ENCODE measurements at regions not wholly inside any gene's neighbourhood (a gene's known extent, or its start where the extent isn't known, plus 50 kb on each side); places are given as distances from the start of the nearest gene placed in this dataset.

DNA sequence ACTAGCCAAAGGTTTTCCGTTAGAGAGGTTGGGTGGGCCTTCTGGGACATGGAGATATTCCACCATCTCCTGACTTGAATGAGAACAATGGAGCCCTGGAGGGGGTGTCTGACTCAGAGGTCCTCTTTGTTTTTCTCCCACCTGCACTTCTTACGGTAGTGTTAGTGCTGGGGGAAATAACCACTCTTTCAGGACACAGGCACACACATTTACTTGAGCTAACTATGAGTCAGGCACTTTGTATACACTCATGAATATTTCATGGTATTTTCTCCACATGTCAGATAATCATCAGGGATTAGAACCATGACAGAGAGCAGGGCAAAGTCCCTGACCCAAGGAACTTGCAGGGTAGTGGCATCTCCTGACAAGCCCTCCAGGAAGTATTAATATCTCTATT is 439.1 kb downstream of the TSN start:
- Mint-ChIP-seq H3K4me3 (ENCODE audit: unreplicated experiment) (no peak overlapping the region), H3K9me3 (ENCODE audit: low read depth) (peaks cover 4% of the 10 kb centered on the region), H3K36me3 (ENCODE audit: low read depth) (no peaks in the 10 kb centered on the region), H3K27me3 (ENCODE audit: low read depth) (peaks cover 13% of the 10 kb centered on the region), H3K4me1 (ENCODE audit: low read depth) (no peaks in the 10 kb centered on the region), H3K27ac (ENCODE audit: unreplicated experiment) (no peak overlapping the region)
- no peak for TF ChIP-seq CTCF (IDR thresholded peaks at IDR 0.05)
- no peak for DNase-seq (ENCODE audit: low spot score)

GRCh38 chr2:122203523-122203922 is 448.1 kb downstream of the TSN start:
- H3K27ac Mint-ChIP-seq (ENCODE audit: unreplicated experiment) = peak overlapping the region; percentile 57
- peaks cover 2% of the 10 kb centered on the region for H3K9me3 Mint-ChIP-seq (ENCODE audit: low read depth)
- peaks cover 4% of the 10 kb centered on the region for H3K27me3 Mint-ChIP-seq (ENCODE audit: low read depth)
- peaks cover 31% of the 10 kb centered on the region for H3K4me1 Mint-ChIP-seq (ENCODE audit: low read depth)
- H3K4me3 Mint-ChIP-seq (ENCODE audit: unreplicated experiment) = no peak overlapping the region
- no peaks in the 10 kb centered on the region for H3K36me3 Mint-ChIP-seq (ENCODE audit: low read depth)
- no peak for DNase-seq (ENCODE audit: low spot score)
- TF ChIP-seq CTCF (IDR thresholded peaks at IDR 0.05) = peak; percentile 76

GRCh38 chr2:122205641-122206040 is 450.2 kb downstream of the TSN start:
- no peak overlapping the region for H3K27ac Mint-ChIP-seq (ENCODE audit: unreplicated experiment)
- DNase-seq (ENCODE audit: low spot score) = no peak
- TF ChIP-seq CTCF (IDR thresholded peaks at IDR 0.05) = no peak

DNA sequence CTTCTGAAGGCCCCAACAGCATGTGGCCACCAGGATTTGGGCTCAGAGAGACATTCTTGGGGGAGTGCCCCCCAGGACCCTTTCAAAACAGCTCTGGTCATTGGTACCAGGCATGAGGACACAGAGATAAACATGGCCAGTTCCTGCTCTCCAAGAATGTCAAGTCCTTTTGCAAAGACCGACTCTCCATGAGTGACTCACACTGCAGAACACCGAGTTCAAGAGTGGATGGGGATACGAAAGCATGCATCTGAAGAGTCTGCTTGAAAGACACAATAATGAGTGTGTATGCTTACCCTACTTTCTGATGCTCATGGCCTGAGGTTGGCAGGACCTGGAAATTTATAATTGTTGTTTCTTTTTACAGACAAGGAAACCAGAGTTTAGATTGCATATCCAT is 450.6 kb downstream of the TSN start:
- Mint-ChIP-seq H3K4me3 (ENCODE audit: unreplicated experiment) (no peak overlapping the region), H3K36me3 (ENCODE audit: low read depth) (no peaks in the 10 kb centered on the region), H3K9me3 (ENCODE audit: low read depth) (peaks cover 2% of the 10 kb centered on the region), H3K4me1 (ENCODE audit: low read depth) (peaks cover 32% of the 10 kb centered on the region), H3K27me3 (ENCODE audit: low read depth) (peaks cover 3% of the 10 kb centered on the region), H3K27ac (ENCODE audit: unreplicated experiment) (no peak overlapping the region)
- DNase-seq (ENCODE audit: low spot score) = no peak
- no peak for TF ChIP-seq CTCF (IDR thresholded peaks at IDR 0.05)

More at GRCh38 chr2:122205641-122206040, 450.2 kb downstream of the TSN start:
- H3K27me3 Mint-ChIP-seq (ENCODE audit: low read depth) = peaks cover 3% of the 10 kb centered on the region
- no peak overlapping the region for H3K4me3 Mint-ChIP-seq (ENCODE audit: unreplicated experiment)
- peaks cover 2% of the 10 kb centered on the region for H3K9me3 Mint-ChIP-seq (ENCODE audit: low read depth)
- H3K4me1 Mint-ChIP-seq (ENCODE audit: low read depth) = peaks cover 31% of the 10 kb centered on the region
- no peaks in the 10 kb centered on the region for H3K36me3 Mint-ChIP-seq (ENCODE audit: low read depth)

GRCh38 chr2:122209377-122209776 is 453.9 kb downstream of the TSN start:
- H3K9me3 Mint-ChIP-seq (ENCODE audit: low read depth) = no peaks in the 10 kb centered on the region
- no peak for TF ChIP-seq CTCF (IDR thresholded peaks at IDR 0.05)
- H3K4me1 Mint-ChIP-seq (ENCODE audit: low read depth) = peaks cover 22% of the 10 kb centered on the region
- no peak overlapping the region for H3K4me3 Mint-ChIP-seq (ENCODE audit: unreplicated experiment)
- no peaks in the 10 kb centered on the region for H3K36me3 Mint-ChIP-seq (ENCODE audit: low read depth)
- no peak for DNase-seq (ENCODE audit: low spot score)
- no peak overlapping the region for H3K27ac Mint-ChIP-seq (ENCODE audit: unreplicated experiment)
- H3K27me3 Mint-ChIP-seq (ENCODE audit: low read depth) = peaks cover 6% of the 10 kb centered on the region

Data from chondrocyte (in vitro differentiated cells).